Cardiac fibroblast (primary cell): ENCODE measurements at regions not wholly inside any gene's neighbourhood (a gene's known extent, or its start where the extent isn't known, plus 50 kb on each side); places are given as distances from the start of the nearest gene placed in this dataset.

Experiments
- DNase-seq, 2 donors: peaks; one replicate each; pipeline versions ENCODE4 v3.0.0 to v3.0.0-alpha.2; 2010; ENCODE audit warnings: low read depth in 2 of 2
- H3K4me3 ChIP-seq, 2 donors: replicated peaks in 1 of 2; 1 replicate in 1 of 2; 2 replicates in 1 of 2; pipeline ENCODE4 v1.5.1; 2011; ENCODE audit warnings: low read depth in 2 of 2, low read length in 2 of 2, mild to moderate bottlenecking in 2 of 2, moderate library complexity in 1 of 2
- CTCF ChIP-seq: IDR thresholded peaks from one replicate; pipeline ENCODE4 v1.5.1; 2011; ENCODE audit warnings: low read depth, mild to moderate bottlenecking, low read length, inconsistent platforms

- no peak for TF ChIP-seq CTCF
- no peak for DNase-seq
- no peak overlapping the region for H3K4me3 ChIP-seq
These were observed 149.7 kb upstream of the MSX1 start for GRCh38 chr4:4709736-4710135.

GRCh38 chr4:4704267-4704666 is 155.2 kb upstream of the MSX1 start:
- DNase-seq, result peak; percentile 19 to 40
- no peak overlapping the region for H3K4me3 ChIP-seq
- no peak for TF ChIP-seq CTCF

- H3K4me3 ChIP-seq, result no peak overlapping the region
- DNase-seq, result no peak
- TF ChIP-seq CTCF, result no peak
These were observed 155.7 kb upstream of the STX18 start for GRCh38 chr4:4697584-4697983.

- no peak for TF ChIP-seq CTCF
- DNase-seq, result no peak
- no peak overlapping the region for H3K4me3 ChIP-seq
These were observed 154.7 kb upstream of the STX18 start for GRCh38 chr4:4696530-4696929.

- no peak for DNase-seq
- no peak overlapping the region for H3K4me3 ChIP-seq
- no peak for TF ChIP-seq CTCF
These were observed 153.6 kb upstream of the STX18 start for GRCh38 chr4:4695497-4695896.

- DNase-seq, result no peak
- TF ChIP-seq CTCF, result no peak
These were observed 153.0 kb upstream of the STX18 start for GRCh38 chr4:4694827-4695226.

GRCh38 chr4:4694296-4694772 is 152.5 kb upstream of the STX18 start:
- H3K4me3 ChIP-seq, result no peak overlapping the region

More at GRCh38 chr4:4694827-4695226, 153.0 kb upstream of the STX18 start:
- H3K4me3 ChIP-seq, result no peak overlapping the region

More at GRCh38 chr4:4694296-4694772, 152.5 kb upstream of the STX18 start:
- DNase-seq, result peak in 1 of 2 donors; percentile 31
- peak; percentile 28 for TF ChIP-seq CTCF
